ENCODE measurements at regions not wholly inside any gene's neighbourhood (a gene's known extent, or its start where the extent isn't known, plus 50 kb on each side); places are given as distances from the start of the nearest gene placed in this dataset.

GRCh38 chr13:70284371-70284770 lies 176.1 kb upstream of the KLHL1 start:
- no peak for TF ChIP-seq EZH2 (IDR thresholded peaks at IDR 0.05)
- TF ChIP-seq POLR2AphosphoS5 (IDR thresholded peaks at IDR 0.05; ENCODE audit: borderline replicate concordance, low read depth, low read length), result no peak
- no peak for TF ChIP-seq FOXP2 (optimal IDR thresholded peaks at IDR 0.05; ENCODE audit: control extremely low read depth, extremely low read length, insufficient read depth)

Measured in SK-N-MC (cell line).